ENCODE measurements at regions not wholly inside any gene's neighbourhood (a gene's known extent, or its start where the extent isn't known, plus 50 kb on each side); places are given as distances from the start of the nearest gene placed in this dataset. TPM values are rescaled to one million over a fixed set of nuclear protein-coding genes. Genes with fewer than 3 reads are reported as not detected.
"Not testable (repeated sequence)": the region's sequence is repeated elsewhere in the genome, so short reads cannot be mapped to it uniquely, and the experiment has no call there.

DNA sequence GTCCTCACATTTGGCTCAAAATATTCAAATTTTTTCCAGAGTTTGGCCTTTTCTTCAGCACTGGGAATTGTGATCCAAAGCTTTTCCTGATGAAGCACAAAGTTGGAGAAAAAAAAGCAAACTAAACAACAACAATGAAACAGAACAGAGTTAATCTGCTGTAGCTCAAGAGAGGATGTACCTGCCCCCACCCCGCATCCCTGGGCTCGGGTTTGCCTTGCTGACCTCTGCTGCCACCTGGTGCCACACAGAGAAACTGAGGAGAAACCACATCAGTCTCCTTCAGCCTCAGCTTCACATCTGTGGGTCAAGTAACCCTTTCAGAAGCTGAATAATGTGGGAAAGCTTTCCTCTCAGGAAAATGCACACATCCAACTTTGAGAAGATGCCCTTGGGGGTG is 290.4 kb downstream of the RTP5 start:
- H3K27me3 ChIP-seq; H3K27ac ChIP-seq; H3K9me3 ChIP-seq; DNase-seq (ENCODE audit: low spot score in 2 of 2); H3K4me3 ChIP-seq; H3K4me1 ChIP-seq; H3K36me3 ChIP-seq: not testable (repeated sequence)
- TF ChIP-seq, protein P1, sequence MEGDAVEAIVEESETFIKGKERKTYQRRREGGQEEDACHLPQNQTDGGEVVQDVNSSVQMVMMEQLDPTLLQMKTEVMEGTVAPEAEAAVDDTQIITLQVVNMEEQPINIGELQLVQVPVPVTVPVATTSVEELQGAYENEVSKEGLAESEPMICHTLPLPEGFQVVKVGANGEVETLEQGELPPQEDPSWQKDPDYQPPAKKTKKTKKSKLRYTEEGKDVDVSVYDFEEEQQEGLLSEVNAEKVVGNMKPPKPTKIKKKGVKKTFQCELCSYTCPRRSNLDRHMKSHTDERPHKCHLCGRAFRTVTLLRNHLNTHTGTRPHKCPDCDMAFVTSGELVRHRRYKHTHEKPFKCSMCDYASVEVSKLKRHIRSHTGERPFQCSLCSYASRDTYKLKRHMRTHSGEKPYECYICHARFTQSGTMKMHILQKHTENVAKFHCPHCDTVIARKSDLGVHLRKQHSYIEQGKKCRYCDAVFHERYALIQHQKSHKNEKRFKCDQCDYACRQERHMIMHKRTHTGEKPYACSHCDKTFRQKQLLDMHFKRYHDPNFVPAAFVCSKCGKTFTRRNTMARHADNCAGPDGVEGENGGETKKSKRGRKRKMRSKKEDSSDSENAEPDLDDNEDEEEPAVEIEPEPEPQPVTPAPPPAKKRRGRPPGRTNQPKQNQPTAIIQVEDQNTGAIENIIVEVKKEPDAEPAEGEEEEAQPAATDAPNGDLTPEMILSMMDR (IDR thresholded peaks at IDR 0.05) = peak in 2 of 5 experiments; percentile 48 to 52
- 5 to 27% methylated on average over 2 of the region's 2 CpGs for WGBS, 2 donors

DNA sequence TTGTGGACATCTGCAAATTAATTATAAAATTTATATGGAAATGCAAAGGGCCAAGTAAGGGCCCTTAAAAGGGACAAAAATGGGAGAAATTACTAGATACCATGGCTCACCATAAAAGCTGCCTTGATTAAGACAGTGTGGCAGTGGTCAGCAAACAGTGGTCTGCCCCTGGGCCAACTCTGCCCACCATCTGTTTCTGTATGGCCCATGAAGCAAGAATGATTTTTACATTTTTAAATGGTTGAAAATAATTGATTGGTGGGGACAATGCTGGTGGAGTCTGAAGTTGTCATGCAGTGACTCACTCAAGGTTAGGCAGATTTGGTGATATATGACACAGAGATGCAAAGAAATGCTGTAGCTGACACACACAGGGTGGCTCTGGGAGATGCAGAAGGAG is 295.6 kb downstream of the RTP5 start:
- H3K27ac ChIP-seq; DNase-seq (ENCODE audit: low spot score in 2 of 2); H3K9me3 ChIP-seq; H3K4me1 ChIP-seq; H3K27me3 ChIP-seq; H3K4me3 ChIP-seq; H3K36me3 ChIP-seq: not testable (repeated sequence)

DNA sequence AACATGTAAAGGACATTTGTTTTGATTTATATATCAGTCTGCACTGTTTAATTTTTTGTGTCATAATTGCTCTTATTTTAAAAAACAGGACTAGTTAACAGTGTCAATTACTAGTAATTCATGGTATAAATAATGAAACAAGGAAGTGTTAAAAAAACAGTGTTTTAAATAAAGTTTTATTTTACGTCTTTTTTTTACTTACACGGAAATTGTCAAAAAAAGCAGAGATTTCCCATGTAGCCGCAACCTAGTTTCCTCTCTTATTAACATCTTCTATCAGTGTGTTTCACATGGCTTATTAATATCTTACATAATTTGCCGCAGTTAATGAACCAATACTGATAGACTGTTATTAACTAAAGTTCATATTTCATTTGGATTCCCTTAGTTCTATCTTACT is 301.8 kb downstream of the RTP5 start:
- not testable (repeated sequence) for H3K9me3 ChIP-seq; DNase-seq (ENCODE audit: low spot score in 2 of 2); H3K4me3 ChIP-seq; H3K36me3 ChIP-seq; H3K27ac ChIP-seq; H3K4me1 ChIP-seq; H3K27me3 ChIP-seq
- 91 to 96% methylated on average over 4 of the region's 4 CpGs for WGBS, 2 donors

Small RNAs in the stretch of these regions (small RNA-seq; reads per million reads assigned to genes)
- gene CICP10 (not detected), gene SEPT14P2 (not detected)
